ENCODE measurements at regions not wholly inside any gene's neighbourhood (a gene's known extent, or its start where the extent isn't known, plus 50 kb on each side); places are given as distances from the start of the nearest gene placed in this dataset.

DNA sequence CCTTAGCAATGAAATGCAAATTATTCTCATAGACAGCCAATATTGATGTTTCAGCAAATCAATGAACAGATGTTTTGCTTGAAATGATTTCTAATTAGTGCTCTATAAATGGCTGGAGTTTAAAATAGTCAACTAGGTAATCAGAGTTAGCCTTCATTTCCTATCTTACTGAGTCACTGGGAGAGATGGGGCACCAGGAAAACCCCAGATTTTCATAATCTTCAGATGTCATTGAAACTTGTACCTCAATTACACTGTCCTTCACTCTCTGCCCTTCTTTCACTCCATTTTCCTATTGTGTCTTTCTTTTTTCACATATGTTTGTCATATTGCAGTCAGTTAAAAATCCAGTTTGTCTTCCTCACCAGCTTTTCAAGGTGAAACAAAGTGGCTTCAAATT lies 92.7 kb downstream of the C12orf75 start:
- ATAC-seq (ENCODE audit: poor library complexity) (no peak), DNase-seq (no peak)
- intact Hi-C loops (cut with DNase I, micrococcal nuclease): loop anchor here (5.0 to 10.0 kb wide), 2 partner anchors 799 to 1502 kb away; no protein-coding TSS in a partner anchor

DNA sequence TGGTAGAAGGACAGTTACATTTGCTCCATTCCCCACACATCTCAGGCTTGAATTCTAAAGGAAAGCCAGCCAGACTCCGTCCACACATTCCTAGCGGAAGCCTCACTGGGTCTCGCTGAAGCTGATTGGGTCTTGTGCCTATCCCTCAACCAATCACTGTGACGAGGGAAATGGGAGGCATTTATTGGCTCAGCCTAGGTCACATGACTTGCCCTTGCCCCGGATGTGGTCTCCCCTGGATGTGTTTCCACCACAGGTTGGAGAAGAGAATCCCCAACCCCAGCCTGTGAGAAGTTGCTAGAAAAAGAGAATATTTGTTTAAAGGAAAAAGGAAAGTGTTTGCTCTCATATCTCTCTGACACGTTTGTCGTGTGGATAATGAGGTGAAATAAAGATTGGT lies 93.4 kb downstream of the C12orf75 start:
- Histone ChIP-seq H3K36me3 (ENCODE audit: insufficient read depth, low read length) (no peaks in the 10 kb centered on the region), H3K4me1 (ENCODE audit: insufficient read depth, low read length) (no peaks in the 10 kb centered on the region), H3K27me3 (ENCODE audit: control insufficient read depth in 1 of 2, insufficient read depth in 2 of 2, low read length in 2 of 2) (no peaks in the 10 kb centered on the region), H3K9me3 (ENCODE audit: control insufficient read depth in 1 of 2, insufficient read depth in 1 of 2, low read length in 2 of 2) (no peaks in the 10 kb centered on the region), H3K4me3 (ENCODE audit: low read length) (no peak overlapping the region), H3K27ac (ENCODE audit: low read depth in 1 of 2, low read length in 2 of 2) (no peak overlapping the region)
- DNase-seq: no peak
- intact Hi-C loops (cut with DNase I, micrococcal nuclease): loop anchor here (5.0 to 10.0 kb wide), 2 partner anchors 798 to 1501 kb away; no protein-coding TSS in a partner anchor
- Mint-ChIP-seq H3K36me3 (ENCODE audit: low read depth) (no peaks in the 10 kb centered on the region), H3K27ac (no peak overlapping the region), H3K4me3 (no peak overlapping the region), H3K27me3 (peaks cover 16% of the 10 kb centered on the region), H3K4me1 (ENCODE audit: low read depth) (no peaks in the 10 kb centered on the region), H3K9me3 (no peaks in the 10 kb centered on the region)
- ATAC-seq (ENCODE audit: poor library complexity): no peak
- CTCF ChIA-PET: no interaction called here
- POLR2A ChIA-PET: no interaction called here
- TF ChIP-seq, protein P1, sequence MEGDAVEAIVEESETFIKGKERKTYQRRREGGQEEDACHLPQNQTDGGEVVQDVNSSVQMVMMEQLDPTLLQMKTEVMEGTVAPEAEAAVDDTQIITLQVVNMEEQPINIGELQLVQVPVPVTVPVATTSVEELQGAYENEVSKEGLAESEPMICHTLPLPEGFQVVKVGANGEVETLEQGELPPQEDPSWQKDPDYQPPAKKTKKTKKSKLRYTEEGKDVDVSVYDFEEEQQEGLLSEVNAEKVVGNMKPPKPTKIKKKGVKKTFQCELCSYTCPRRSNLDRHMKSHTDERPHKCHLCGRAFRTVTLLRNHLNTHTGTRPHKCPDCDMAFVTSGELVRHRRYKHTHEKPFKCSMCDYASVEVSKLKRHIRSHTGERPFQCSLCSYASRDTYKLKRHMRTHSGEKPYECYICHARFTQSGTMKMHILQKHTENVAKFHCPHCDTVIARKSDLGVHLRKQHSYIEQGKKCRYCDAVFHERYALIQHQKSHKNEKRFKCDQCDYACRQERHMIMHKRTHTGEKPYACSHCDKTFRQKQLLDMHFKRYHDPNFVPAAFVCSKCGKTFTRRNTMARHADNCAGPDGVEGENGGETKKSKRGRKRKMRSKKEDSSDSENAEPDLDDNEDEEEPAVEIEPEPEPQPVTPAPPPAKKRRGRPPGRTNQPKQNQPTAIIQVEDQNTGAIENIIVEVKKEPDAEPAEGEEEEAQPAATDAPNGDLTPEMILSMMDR (IDR thresholded peaks at IDR 0.05): no peak

More for the DNA sequence above, 92.7 kb downstream of the C12orf75 start:
- no peak overlapping the region for H3K4me3 Mint-ChIP-seq
- no peaks in the 10 kb centered on the region for H3K9me3 Mint-ChIP-seq
- Histone ChIP-seq H3K27me3 (ENCODE audit: control insufficient read depth in 1 of 2, insufficient read depth in 2 of 2, low read length in 2 of 2) (no peaks in the 10 kb centered on the region), H3K9me3 (ENCODE audit: control insufficient read depth in 1 of 2, insufficient read depth in 1 of 2, low read length in 2 of 2) (no peaks in the 10 kb centered on the region), H3K4me3 (ENCODE audit: low read length) (no peak overlapping the region), H3K36me3 (ENCODE audit: insufficient read depth, low read length) (no peaks in the 10 kb centered on the region), H3K27ac (ENCODE audit: low read depth in 1 of 2, low read length in 2 of 2) (no peak overlapping the region), H3K4me1 (ENCODE audit: insufficient read depth, low read length) (no peaks in the 10 kb centered on the region)
- H3K4me1 Mint-ChIP-seq (ENCODE audit: low read depth): no peaks in the 10 kb centered on the region
- H3K27me3 Mint-ChIP-seq: peaks cover 10% of the 10 kb centered on the region
- ChIA-PET CTCF (no interaction called here), POLR2A (no interaction called here)
- no peak overlapping the region for H3K27ac Mint-ChIP-seq
- TF ChIP-seq, protein P1 (IDR thresholded peaks at IDR 0.05): no peak
- H3K36me3 Mint-ChIP-seq (ENCODE audit: low read depth): no peaks in the 10 kb centered on the region

DNA sequence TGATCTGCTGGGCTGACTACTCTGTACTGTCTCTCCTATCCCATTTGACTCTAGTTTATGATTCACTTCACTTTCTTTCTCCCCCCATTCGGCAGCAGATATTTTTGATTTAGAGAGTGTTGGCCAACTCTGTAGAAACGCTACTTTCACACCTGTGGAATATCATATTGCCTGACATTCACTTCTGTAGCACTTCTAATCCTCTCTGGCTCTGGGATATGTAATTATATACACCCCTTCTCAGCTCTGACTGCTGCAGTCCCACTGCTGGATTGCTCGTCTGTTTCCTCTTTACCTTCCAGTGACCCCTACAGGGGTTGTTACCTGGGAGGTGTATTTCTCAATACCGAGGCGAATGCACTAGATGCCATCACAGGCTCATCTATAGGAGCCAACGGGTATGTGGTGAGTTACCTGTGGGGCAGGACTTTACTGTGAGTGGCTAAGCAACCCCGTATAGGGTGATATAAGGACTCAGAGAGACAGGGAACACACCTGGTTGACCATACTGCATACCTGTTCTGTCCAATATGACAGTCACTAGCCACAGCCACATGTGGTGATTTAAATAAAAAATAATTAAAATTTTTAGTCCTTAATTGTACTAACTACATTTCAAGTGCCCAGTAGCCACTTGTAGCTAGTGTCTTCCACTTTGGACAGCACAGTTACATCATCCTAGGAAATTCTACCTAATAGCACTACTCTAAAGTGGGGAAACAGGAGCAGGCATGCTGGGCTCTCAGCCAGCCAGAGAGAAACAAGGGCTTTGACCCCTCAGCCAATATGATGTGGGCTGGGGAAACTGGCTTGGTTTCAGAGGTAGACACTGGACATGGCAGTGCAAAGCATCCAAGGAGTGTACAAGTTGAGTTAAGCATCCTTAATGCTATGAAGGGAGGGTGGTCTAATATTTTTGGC lies 95.0 kb downstream of the C12orf75 start:
- no peaks in the 10 kb centered on the region for H3K9me3 ChIP-seq (ENCODE audit: control insufficient read depth in 1 of 2, insufficient read depth in 1 of 2, low read length in 2 of 2)
- no peaks in the 10 kb centered on the region for H3K36me3 ChIP-seq (ENCODE audit: insufficient read depth, low read length)
- intact Hi-C loops (cut with DNase I, micrococcal nuclease): loop anchor here in 1 of 2 experiments (10.0 kb wide), 1 partner anchor 1499 kb away; no protein-coding TSS in a partner anchor
- H3K27me3 Mint-ChIP-seq: peaks cover 19% of the 10 kb centered on the region
- H3K4me1 ChIP-seq (ENCODE audit: insufficient read depth, low read length): no peaks in the 10 kb centered on the region
- H3K27ac Mint-ChIP-seq: no peak overlapping the region
- H3K4me3 ChIP-seq (ENCODE audit: low read length): no peak overlapping the region
- no peak overlapping the region for H3K4me3 Mint-ChIP-seq
- ATAC-seq (ENCODE audit: poor library complexity) (no peak), DNase-seq (no peak)
- H3K4me1 Mint-ChIP-seq (ENCODE audit: low read depth): no peaks in the 10 kb centered on the region
- TF ChIP-seq, protein P1 (IDR thresholded peaks at IDR 0.05): no peak
- ChIA-PET POLR2A (no interaction called here), CTCF (no interaction called here)
- H3K27me3 ChIP-seq (ENCODE audit: control insufficient read depth in 1 of 2, insufficient read depth in 2 of 2, low read length in 2 of 2): no peaks in the 10 kb centered on the region
- H3K9me3 Mint-ChIP-seq: no peaks in the 10 kb centered on the region
- no peaks in the 10 kb centered on the region for H3K36me3 Mint-ChIP-seq (ENCODE audit: low read depth)
- no peak overlapping the region for H3K27ac ChIP-seq (ENCODE audit: low read depth in 1 of 2, low read length in 2 of 2)

Data from CD4-positive, alpha-beta T cell (primary cell).